Activated naive CD4-positive, alpha-beta T cell (primary cell): ENCODE measurements at regions not wholly inside any gene's neighbourhood (a gene's known extent, or its start where the extent isn't known, plus 50 kb on each side); places are given as distances from the start of the nearest gene placed in this dataset.
"Not testable (repeated sequence)": the region's sequence is repeated elsewhere in the genome, so short reads cannot be mapped to it uniquely, and the experiment has no call there.

ENCODE experiments used
- DNase-seq, 4 experiments: peaks; one replicate each; lab custom pipeline; 2025; lab: John Stamatoyannopoulos, UW

DNA sequence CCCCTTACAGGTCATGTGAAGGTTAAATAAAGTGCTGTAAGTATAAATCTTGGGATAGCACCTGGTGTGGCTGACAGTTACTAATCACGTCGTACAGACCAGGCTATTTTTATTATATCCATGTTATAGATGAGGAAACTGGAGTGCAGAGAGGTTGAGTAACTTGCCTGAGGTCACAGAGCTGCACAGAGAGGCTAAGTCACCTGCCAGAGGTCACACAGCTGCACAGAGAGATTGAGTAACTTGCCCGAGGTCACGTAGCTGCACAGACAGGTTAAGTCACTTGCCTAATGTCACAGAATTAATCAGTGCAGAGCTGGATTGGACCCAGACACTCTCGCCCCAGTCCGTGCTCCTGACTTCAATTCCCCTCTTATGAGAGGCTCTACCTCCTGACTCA lies 171.5 kb downstream of the NUP210 start:
- no peak for DNase-seq

DNA sequence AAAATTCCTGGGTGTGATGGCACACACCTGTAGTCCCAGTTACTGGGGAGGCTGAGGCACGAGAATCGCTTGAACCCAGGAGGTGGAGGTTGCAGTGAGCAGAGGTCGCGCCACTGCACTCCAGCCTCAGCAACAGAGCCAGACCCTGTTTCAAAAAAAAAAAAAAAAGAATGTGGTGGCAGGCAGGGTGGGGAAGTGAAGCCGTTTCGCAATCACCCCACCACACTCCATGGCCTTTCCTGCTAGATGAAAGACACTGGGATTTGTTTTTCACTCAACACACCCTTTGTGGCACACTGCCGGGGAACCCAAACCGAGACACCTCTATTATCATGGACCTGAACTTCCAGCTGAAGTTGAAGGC lies 172.4 kb upstream of the IQSEC1 start:
- DNase-seq = no peak

DNA sequence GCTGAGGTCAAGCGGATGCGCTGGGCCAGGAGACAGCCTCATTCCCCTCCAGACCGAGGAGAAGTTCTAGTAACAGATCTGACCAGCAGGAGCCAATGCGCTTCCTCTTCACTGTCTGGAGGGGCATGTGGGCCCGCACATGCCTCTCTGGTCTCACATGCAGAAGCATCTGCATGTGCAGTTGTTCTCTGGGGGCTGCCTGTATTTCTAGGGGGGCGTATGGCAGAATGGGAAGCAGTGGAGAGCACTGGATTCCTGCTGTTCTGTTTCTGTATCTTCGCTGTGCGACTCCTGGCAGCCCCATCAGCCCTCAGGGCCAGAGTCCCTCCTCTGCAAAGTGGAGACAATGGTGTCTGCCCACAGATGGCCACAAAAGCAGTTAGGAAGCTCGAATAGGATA lies 170.4 kb upstream of the IQSEC1 start:
- no peak for DNase-seq

DNA sequence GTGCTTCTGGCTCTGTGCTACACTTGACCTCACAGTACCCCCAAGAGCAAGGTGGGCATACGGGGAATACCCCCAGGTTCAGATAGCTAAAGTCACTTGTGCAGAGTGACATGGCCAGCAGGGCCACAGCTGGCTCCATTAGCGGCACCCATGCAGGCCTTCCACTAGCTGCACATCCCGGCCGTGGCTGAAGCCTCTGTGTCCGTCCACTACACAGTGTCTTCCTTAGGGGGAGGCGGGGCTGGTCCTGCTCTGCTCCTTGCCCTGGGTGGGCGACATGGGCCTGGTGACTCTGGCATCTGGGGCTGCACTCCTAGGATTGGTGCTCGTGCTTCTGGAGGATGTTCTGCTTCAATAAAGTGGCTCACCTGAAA lies 169.1 kb upstream of the IQSEC1 start:
- DNase-seq = no peak

DNA sequence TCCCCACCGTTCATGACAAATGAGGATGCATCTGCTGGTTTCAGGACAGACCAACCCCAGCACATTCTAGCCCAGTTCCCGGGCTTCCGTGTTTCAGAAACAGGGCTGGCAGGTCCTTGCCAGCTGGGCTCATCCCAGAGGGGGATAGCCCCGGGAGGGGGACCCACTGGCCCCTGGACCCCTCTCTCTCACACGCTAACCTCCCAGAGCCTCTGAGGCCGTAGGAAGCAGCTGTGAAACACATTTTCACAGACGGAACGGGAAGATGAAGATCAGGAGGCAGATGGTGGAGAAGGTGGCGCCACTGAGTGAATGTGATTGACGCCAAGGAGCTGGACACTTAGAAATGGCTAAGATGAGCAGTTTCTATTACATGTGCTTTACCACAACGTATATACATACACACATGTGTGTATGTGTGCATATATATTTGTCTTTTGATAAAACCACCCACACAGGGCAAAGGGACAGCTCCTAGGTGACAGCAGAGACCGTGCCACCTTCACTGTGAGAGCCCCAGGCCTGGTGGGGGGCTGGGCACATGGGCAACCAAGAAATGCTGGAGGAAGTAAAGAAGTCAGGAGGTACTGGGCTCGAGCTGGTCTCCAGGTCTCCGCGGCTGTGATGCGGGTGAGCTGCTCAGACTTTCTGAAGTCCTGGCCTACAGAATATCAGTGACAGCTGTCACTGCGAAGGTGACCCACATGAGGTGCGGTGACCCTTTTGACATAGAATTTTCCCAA lies 168.6 kb upstream of the IQSEC1 start:
- DNase-seq = no peak

DNA sequence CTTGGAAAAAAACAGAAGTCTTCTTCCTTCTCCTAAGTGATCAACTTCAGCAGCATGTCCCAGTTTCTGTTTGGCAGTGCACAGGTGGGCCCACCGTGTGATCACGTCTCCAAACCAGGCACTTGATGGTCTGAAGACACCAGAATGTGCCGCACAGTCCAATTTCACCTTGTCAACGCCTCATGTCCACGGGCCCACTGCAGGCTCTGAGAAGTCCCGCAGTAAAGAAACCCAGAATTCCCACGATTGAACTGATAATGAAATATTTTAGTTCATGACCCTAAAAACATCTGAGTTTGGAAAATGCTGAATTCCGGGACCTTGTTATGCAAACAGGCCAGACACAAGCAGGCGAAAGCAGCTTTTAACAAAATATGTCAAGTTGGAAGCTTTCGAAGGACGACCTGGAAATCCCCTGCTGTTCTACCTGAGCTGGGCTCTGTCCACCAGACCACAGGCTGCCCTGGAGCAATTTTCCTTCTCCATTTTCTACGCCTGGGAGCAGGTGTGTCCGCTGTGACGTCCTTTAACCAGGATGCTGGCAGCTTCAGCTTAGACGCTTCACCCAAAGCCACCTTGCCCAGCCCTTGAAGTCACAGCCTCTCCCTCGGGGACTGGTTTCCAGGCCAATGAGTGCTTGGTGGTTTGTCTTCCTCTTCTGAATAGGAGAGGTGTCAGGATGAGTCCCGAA lies 167.8 kb upstream of the IQSEC1 start:
- no peak for DNase-seq

DNA sequence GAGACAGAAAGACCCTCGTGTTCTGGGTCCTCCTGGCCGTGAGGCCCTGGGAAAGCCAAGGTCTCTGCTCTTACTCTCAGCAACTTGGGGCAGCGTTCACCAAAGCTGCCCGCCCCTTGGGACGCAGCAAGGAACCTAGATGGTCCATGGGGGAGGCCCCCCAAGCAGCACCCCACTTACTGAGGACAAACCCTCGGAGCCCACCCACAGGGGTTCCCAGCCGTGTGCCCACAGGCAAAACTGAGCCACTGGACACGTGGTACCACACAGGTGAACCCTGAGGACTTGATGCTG lies 166.2 kb upstream of the IQSEC1 start:
- DNase-seq = no peak

DNA sequence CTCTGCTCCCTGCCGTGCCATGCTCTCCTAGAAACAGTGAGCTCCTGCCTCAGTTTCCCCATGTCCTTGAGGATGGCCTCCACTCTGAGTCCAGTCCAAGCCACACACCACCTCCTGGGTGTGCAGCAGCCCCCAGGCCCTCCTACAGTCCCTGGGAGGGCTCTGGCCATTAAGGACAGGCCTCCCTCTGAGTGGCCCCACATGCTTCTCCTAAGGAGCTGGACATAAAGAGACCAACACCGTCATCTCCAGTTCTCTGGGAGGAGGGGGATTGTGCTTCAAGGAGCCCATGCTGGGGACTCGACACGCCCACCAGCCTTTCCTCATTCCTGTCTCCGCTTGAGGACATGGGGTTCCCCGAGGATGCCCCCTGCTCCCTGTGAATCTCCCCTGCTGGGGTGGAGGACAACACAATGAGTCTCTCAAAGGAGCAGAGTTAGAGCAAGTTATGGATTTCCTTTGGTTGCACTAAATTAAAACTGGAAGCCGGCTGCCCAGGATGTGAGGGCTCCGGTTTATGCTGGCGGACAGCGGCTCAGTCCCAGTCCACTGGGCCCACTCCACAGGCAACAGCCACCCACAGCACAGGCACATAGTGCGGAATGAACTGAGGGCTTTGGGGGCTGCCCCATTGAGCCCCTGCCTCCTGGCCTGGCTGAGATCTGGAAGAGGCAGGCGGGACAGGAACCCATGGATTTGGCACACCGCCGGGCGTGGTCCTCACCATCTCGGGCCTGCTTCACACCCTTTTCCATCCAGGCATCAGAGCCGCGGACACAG lies 165.6 kb upstream of the IQSEC1 start:
- DNase-seq = no peak

DNA sequence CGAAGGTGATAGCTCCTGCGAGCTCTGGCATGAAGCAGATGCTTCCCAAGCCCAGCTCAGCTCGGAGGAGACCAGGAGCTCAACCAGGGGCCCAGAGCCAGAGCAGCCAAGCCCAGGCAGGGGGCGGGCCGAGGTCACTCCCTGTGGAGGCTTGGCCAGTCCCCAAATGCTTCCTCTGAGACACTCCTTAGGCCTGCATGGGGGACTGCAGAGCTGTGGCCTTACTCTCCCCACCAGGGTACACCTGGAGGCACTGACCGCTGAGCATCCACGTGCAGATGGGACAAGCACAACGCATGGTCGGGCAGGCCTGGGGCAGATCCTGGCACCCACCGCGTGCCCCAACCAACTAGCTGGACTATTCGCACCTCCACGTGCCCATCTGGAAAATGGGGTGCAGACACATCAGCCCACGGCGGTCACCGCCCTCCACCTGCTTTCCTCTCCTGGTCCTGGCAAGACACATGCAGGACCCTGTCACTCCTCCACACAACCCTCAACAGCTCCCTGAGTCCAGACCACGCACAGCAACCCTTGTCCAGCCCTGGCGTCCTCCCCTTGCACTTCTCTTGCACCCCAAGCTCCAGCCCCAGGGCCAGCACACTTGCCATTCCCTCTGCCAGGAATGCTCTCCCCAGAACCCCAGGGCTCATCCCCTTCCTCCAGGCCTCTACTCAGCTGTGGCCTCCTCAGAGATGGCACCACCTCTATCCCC lies 164.7 kb upstream of the IQSEC1 start:
- DNase-seq = no peak

DNA sequence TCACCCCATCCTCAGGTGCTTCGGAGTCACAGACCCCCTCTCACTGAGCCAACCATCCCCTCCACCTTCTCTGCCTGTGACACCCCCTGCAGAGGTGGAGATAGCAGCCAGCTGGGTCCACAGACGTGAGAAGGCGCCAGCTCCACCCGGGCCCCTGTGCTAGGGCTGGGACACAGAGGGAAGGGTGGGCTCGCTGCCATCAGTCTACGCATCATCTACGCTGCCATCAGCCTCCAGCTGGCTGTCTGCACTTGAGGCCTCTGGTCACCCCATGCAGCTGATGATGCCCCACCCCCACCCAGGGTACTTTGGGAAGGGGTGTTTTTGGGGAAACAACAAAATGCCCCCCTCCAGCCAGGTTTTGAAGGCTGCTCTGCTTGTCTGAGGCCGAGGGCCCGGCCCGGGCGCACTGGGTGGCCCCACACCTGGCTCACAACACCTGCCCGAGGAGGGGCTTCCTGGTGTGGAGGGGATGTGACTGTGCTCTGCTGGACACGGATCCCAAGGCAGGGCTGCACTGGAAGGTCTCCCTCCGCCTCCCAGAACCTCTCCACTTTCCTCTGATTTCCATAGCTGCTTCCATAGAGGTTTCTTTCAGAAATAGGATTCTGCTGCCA lies 163.4 kb upstream of the IQSEC1 start:
- DNase-seq = no peak

DNA sequence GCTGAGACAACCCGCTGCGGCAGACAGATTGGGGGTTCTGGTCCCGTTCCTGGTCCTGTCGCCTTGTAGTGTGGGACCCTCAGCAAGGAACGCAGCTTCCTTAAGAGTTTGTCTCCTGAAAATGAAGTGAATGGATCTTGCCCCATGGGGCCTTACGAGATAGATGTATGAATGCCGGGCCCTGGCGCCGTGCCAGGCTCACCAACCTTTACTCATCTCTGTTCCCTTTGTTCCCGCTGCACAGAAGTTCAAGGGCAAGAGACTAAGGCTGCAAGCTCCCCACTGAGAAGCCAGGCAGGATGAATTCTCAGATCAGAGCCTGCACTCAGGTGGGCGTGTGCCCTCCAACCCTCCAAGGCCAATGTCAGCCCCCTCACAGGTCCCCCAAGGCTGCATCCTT lies 162.7 kb upstream of the IQSEC1 start:
- DNase-seq = no peak

DNA sequence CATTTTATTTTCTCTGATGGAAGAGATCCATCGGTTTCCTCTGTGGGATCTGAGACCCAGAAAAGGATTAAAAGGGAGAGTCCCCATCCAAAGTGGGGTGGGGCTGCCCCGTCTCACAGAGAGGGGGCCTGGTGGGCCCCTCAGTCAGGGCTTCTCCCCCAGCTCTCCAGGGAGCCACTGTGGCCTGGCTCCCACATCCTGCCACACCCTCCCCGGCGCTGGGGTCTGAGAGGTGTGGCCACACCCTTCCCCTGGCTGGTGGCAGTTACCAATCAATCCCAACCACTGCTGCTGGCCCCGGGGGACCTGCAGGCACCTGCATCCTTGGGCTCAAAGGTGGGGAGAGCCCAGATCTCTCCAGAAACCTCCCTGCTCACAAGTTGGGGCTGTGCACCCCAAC lies 161.8 kb upstream of the IQSEC1 start:
- no peak for DNase-seq

DNA sequence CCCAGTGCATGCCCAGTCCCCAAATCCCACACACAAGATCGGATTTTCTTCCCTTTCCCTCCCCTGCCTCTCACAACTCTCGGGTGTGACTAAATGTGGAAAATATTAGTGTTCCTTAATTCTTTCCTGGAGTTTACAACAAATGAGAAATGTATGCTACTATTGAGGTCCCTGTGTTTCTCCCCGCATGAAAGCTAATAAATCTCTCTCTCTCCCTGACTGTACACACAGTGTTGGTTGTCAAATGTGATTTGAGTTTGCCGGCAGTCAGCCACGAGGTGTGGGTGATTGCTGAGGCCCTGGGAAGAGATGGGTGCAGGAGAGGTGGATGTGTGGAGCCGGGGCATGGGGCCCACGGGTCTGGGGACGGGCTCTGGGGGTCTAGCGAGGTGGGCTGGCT lies 161.4 kb upstream of the IQSEC1 start:
- DNase-seq = no peak

DNA sequence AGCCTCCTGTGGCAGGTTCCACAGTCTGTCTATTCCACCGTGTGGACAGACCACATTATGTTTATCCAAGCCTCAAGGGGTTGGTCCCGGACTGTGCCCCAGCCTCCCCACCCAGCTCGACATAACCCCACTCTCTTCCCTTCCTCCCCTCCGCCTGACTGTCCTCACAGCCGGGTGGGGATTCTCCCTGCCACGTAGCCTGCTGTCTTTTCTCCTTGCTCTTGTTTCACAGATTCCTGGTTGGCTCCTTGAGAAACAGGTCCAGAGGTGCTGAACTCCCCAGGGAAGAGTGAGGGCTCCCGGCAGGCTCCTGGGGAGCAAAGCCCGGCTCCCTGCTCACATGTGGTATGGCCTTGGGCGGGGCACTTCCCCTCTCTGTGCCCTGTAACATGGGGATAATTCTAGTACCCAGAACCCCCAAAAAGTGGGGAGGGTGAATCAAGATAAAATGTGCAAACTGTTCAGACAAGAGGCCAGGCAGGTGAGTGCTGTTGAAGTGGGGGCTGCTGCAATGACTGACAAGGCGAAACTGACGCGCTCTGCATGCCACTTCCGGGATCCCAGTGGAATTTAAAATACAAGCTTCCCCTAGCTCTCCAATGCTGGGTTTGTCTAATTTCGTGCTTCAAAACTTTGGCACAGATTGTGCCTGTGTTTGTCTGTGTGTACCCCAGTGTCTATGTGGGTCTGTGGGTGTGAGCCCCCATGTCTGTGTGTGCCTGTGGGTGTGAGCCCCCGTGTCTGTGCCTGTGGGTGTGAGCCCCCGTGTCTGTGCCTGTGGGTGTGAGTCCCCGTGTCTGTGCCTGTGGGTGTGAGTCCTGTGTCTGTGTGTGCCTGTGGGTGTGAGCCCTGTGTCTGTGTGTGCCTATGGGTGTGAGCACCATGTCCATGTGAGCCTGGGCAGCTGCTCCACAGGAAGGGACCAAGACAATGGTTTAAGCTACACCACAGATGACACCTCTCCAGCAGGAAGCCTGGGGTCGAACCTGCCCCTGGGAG lies 160.6 kb upstream of the IQSEC1 start:
- no peak for DNase-seq

DNA sequence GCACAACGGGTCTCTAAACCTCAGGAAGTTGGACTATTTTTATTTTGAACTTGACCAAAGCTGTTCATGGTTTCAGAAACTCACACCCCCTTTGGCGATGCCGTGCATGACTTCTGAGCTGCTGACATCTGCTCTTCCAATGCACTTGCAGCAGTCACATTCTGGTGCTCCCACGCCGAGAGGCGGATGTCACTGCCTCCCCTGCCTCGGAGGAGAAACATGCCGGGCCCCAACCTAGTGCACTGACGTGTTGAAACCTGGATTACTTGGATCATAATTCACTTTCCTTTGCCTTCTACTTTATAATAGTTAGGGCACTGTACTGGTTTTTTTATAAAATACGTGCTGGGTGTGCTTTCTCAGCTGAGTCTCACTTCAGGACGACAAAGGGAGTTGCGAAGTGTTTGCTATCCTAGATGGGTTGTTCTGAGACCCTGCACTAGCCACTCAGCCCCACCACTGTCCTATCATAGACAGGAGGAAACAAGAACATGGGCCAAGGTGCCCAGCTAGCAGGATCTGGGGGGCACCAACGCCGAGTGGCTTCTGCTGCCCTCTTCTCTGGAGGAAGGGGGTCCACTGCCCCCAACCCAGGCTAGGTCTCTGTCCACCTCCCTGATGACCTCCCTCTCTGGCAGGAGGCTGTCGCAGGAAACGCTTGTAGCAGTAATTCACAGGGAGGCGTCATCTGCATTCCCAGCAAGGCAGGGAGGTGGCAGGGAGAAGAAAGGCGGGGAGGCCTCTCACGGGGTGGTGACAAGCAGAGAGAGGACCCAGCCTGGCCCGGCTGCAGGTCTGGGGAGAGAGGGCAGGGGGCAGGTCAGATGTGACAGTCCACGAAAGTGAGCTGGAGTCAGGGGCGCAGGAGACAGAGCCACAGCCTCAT lies 158.8 kb upstream of the IQSEC1 start:
- no peak for DNase-seq

DNA sequence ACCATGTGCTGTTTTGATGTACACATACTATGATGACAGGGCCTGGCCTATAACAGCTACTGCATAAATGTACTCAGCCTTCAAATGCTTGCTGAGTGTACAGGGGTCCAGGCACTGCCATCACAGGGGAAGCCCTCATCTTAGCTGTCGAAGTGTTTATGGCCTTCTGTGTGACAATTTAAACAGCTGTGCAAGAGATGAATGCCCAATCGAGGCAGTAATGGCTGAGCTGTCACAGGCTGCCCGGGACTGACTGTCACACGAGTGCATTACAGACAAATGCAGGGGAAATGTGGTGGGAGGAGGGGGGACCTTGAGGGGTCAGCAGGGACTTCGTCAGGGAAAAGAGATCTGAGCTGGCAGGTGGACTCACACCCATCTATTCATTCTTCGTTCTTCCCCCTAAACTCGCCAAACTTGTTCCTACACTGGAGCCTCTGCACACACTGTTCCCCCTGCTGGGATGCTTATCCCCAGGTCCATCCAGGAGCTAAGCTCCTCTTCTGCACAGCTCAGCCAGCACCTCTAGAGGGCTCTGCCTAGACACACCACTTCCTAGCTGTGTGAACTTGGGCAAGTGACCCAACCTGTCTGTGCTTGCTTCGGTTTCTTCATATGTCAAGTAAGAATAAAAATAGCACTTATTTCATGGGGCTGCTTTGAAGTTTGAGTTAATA lies 156.2 kb upstream of the IQSEC1 start:
- no peak for DNase-seq

DNA sequence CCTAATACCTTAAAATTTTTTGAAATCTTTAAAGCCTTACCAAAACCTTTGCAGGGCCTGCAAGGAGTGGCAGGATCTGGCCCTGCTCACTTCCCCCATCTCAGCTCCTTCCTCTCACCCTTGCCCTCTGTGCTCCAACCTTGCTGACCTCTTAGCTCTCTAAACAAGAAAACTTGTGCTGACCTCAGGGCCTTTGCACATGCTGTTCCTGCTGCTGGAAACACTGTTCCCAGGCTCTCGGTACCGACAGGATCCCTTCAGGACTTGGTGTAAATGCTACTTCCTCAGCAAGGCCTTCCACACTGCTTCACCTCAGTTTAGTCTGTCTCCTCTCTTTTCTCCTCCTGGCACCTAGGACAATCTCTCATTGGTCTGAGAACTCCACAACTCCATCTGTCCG lies 155.4 kb upstream of the IQSEC1 start:
- DNase-seq = no peak

DNA sequence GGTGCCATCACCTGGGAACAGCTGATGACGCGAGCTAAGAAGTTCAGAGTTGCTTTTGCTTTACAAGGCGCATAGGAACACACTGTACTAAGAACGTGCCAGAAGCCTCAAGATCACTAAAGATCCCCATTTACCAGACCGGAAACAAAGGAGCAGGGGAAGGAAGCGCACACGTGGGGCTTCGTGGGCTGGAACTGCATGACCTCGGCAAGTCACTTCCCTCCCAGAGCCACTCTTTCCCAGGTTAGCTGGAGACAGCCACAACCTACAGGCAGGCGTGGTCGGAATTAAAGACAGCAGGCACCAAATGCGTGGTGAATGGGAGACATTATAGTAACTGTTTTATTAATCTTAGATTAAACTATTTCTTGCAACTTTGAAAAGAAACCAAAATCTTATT lies 154.9 kb upstream of the IQSEC1 start:
- not testable (repeated sequence) for DNase-seq
